HCT116 (cell line): ENCODE measurements at regions not wholly inside any gene's neighbourhood (a gene's known extent, or its start where the extent isn't known, plus 50 kb on each side); places are given as distances from the start of the nearest gene placed in this dataset.

Source experiments
- ATAC-seq: fragments of 200-7000 bp; cut with Tn5 transposase; 2 replicates; pipeline ENCODE4 v1.9.1; 2020; ENCODE audit warnings: mild to moderate bottlenecking, moderate library complexity
- BruUV-seq: library from RNA; stranded (reverse); fragments of 400-500 nt; replicated peaks from 2 replicates; lab custom pipeline; 2021; lab: Mats Ljungman, UMichigan
- CTCF ChIA-PET: fragments of 300-600 bp; sonication (Branson Sonifier 250); formaldehyde crosslinking; loops from one replicate; lab custom pipeline; 2021; ENCODE audit warnings: antibody characterized with exemption; lab: Charles Lee
- POLR2A ChIA-PET: fragments of 300-600, 350-600 bp; sonication (Branson Sonifier 250); formaldehyde crosslinking; loops from one replicate; lab custom pipeline; 2021; ENCODE audit warnings: antibody characterized with exemption; lab: Charles Lee
- RAD21 ChIA-PET, 2 experiments: fragments of 300-600 bp; sonication (Branson Sonifier 250); formaldehyde crosslinking; loops; one replicate each; lab custom pipeline; 2023; ENCODE audit warnings: low total read pairs in 2 of 2; ENCODE audit not compliant: uncharacterized antibody in 2 of 2, unreplicated experiment in 2 of 2, low non-redundant PET in 1 of 2; lab: Charles Lee
- DNase-seq: peaks from one replicate; pipeline ENCODE4 v3.0.0-alpha.2; 2010; ENCODE audit warnings: low read depth, low spot score
- H2AFZ ChIP-seq: fragments of 200-600 bp; shearing (Covaris generic), sonication (generic); 2 replicates; pipeline ENCODE4 v1.6.1; 2017; ENCODE audit warnings: low read depth, mixed run types, mixed read lengths, antibody characterized with exemption, low read length; ENCODE audit not compliant: poor library complexity, severe bottlenecking
- H3K27ac ChIP-seq: 2 replicates; pipeline ENCODE4 v1.5.1; 2012; ENCODE audit warnings: low read depth, low read length
- H3K27me3 ChIP-seq: fragments of 200-600 bp; sonication (generic); 2 replicates; pipeline ENCODE4 v1.6.1; 2016; ENCODE audit warnings: mixed run types, low read length, mixed read lengths; ENCODE audit not compliant: insufficient read depth
- H3K36me3 ChIP-seq, 2 experiments: fragments of 200-500 bp in 1 of 2; fragments of 200-600 bp in 1 of 2; sonication (Bioruptor generic) in 1 of 2; sonication (generic) in 1 of 2; 2 replicates each; pipeline versions ENCODE4 v1.5.1 to v1.6.1; 2014 to 2016; ENCODE audit warnings: low read length in 2 of 2, inconsistent platforms in 1 of 2, mixed read lengths in 1 of 2, mixed run types in 1 of 2; ENCODE audit not compliant: insufficient read depth in 2 of 2, control insufficient read depth in 1 of 2
- H3K4me1 ChIP-seq, 2 experiments: fragments of 200-600 bp in 1 of 2; sonication (generic) in 1 of 2; 2 replicates each; pipeline versions ENCODE4 v1.5.1 to v1.6.1; 2012 to 2017; ENCODE audit warnings: low read length in 2 of 2, inconsistent platforms in 1 of 2, mild to moderate bottlenecking in 1 of 2, mixed read lengths in 1 of 2, mixed run types in 1 of 2, moderate library complexity in 1 of 2; ENCODE audit not compliant: insufficient read depth in 2 of 2, control insufficient read depth in 1 of 2
- H3K4me2 ChIP-seq: fragments of 200-600 bp; sonication (generic); 2 replicates; pipeline ENCODE4 v1.6.1; 2017; ENCODE audit warnings: mixed run types, low read length, mixed read lengths
- H3K4me3 ChIP-seq, 2 experiments: fragments of 200-600 bp in 1 of 2; sonication (generic) in 1 of 2; replicated peaks in 1 of 2; 2 replicates each; pipeline ENCODE4 v1.5.1; 2011 to 2016; ENCODE audit warnings: low read length in 2 of 2, control low read depth in 1 of 2, low read depth in 1 of 2, mild to moderate bottlenecking in 1 of 2, mixed read lengths in 1 of 2, mixed run types in 1 of 2
- H3K79me2 ChIP-seq: fragments of 200-600 bp; sonication (generic); 2 replicates; pipeline ENCODE4 v1.6.1; 2017; ENCODE audit warnings: mild to moderate bottlenecking, mixed run types, low read length, moderate library complexity, mixed read lengths; ENCODE audit not compliant: insufficient read depth
- H3K9ac ChIP-seq: fragments of 200-600 bp; sonication (generic); 2 replicates; pipeline ENCODE4 v1.6.1; 2016; ENCODE audit warnings: low read length, mixed read lengths
- H3K9me2 ChIP-seq: fragments of 200-600 bp; sonication (generic), shearing (Covaris generic); 2 replicates; pipeline ENCODE4 v1.6.1; 2017; ENCODE audit warnings: mixed run types, mild to moderate bottlenecking, moderate library complexity; ENCODE audit not compliant: insufficient read depth
- H3K9me3 ChIP-seq, 2 experiments: fragments of 200-500 bp in 1 of 2; fragments of 200-600 bp in 1 of 2; sonication (Bioruptor generic) in 1 of 2; sonication (generic) in 1 of 2; 2 replicates each; pipeline ENCODE4 v1.6.1; 2014 to 2017; ENCODE audit warnings: low read length in 2 of 2, mixed read lengths in 2 of 2, inconsistent platforms in 1 of 2, low read depth in 1 of 2, mild to moderate bottlenecking in 1 of 2, mixed run types in 1 of 2, moderate library complexity in 1 of 2; ENCODE audit not compliant: control insufficient read depth in 1 of 2, insufficient read depth in 1 of 2
- H4K20me1 ChIP-seq: fragments of 200-600 bp; sonication (generic), shearing (Covaris generic); 2 replicates; pipeline ENCODE4 v1.6.1; 2017; ENCODE audit warnings: mixed run types, mild to moderate bottlenecking, moderate library complexity; ENCODE audit not compliant: insufficient read depth
- CBX3 ChIP-seq: IDR thresholded peaks from 2 replicates; pipeline ENCODE4 v1.6.1; 2012; ENCODE audit warnings: low read depth
- CEBPB ChIP-seq: IDR thresholded peaks from 2 replicates; pipeline ENCODE4 v1.6.1; 2012; ENCODE audit warnings: low read depth
- EGR1 ChIP-seq: IDR thresholded peaks from 2 replicates; pipeline ENCODE4 v1.6.1; 2012; ENCODE audit warnings: low read depth
- ELF1 ChIP-seq: IDR thresholded peaks from 2 replicates; pipeline ENCODE4 v1.6.1; 2012; ENCODE audit warnings: low read depth, borderline replicate concordance
- EZH2phosphoT487 ChIP-seq: fragments of 200-600 bp; IDR thresholded peaks from 2 replicates; pipeline ENCODE4 v1.6.1; 2018; ENCODE audit warnings: antibody characterized with exemption, borderline replicate concordance
- FOSL1 ChIP-seq: IDR thresholded peaks from 2 replicates; pipeline ENCODE4 v1.6.1; 2012; ENCODE audit warnings: low read depth
- POLR2AphosphoS5 ChIP-seq: IDR thresholded peaks from 2 replicates; pipeline ENCODE4 v1.6.1; 2011; ENCODE audit warnings: mild to moderate bottlenecking, low read depth, low read length, moderate library complexity
- RAD21 ChIP-seq: IDR thresholded peaks from 2 replicates; pipeline ENCODE4 v1.6.1; 2012; ENCODE audit warnings: low read depth, mild to moderate bottlenecking
- SIN3A ChIP-seq: IDR thresholded peaks from 2 replicates; pipeline ENCODE4 v1.6.1; 2012; ENCODE audit warnings: low read depth
- TCF7L2 ChIP-seq: IDR thresholded peaks from 2 replicates; pipeline ENCODE4 v1.7.0; 2011; ENCODE audit warnings: borderline replicate concordance, inconsistent platforms; ENCODE audit not compliant: insufficient read depth, insufficient read length; ENCODE audit errors: extremely low read depth
- ZFX ChIP-seq: fragments of 450-650 bp; IDR thresholded peaks from 2 replicates; pipeline ENCODE4 v1.6.1; 2017
- intact Hi-C: fragments of 100-400 bp; cut with micrococcal nuclease; formaldehyde crosslinking; loops from 2 replicates; pipeline ENCODE4 v1.10.0; 2022
- TF ChIP-seq, protein P1 (sequence below): IDR thresholded peaks from 2 replicates; pipeline ENCODE4 v1.6.1; 2011; ENCODE audit warnings: mild to moderate bottlenecking, low read length, moderate library complexity; ENCODE audit not compliant: insufficient replicate concordance; ENCODE audit errors: extremely low read depth

DNA sequence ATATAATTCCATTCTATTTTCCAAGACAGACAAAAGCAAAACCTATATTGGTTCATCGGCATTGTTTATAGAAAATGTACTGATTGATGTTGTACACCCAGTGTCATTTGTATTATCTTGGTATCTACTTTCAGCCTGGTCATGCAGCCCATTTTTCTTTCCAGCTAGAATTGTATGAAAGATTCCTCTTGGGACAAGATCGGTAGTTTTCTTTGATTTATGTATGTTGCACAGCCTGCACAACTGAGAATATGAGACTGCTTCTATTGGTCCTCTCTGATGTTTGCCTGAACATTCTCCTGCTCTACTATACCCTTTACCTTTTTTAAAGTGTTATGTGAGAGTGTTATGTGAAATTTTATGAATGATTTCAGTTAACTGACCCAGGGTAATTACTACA is 487.7 kb upstream of the PRR20A start:
- DNase-seq, result no peak
- no peak overlapping the region for H3K4me3 ChIP-seq
- no peaks in the 10 kb centered on the region for H3K36me3 ChIP-seq
- no peak overlapping the region for H3K9ac ChIP-seq
- no peak overlapping the region for H2AFZ ChIP-seq
- ChIA-PET POLR2A (no interaction called here), RAD21 (no interaction called here), CTCF (no interaction called here)
- H3K27me3 ChIP-seq, result no peaks in the 10 kb centered on the region
- no peak for ATAC-seq
- no peaks in the 10 kb centered on the region for H4K20me1 ChIP-seq
- H3K27ac ChIP-seq, result no peak overlapping the region
- no peaks in the 10 kb centered on the region for H3K9me2 ChIP-seq
- BruUV-seq, result no TSS peak
- peaks cover 6 to 21% of the 10 kb centered on the region in 2 experiments; a peak in 2 of 4 replicates for H3K9me3 ChIP-seq
- H3K4me2 ChIP-seq, result no peak overlapping the region
- TF ChIP-seq CEBPB, result no peak
- no peak for TF ChIP-seq CBX3
- TF ChIP-seq ZFX, result no peak
- TF ChIP-seq, protein P1, sequence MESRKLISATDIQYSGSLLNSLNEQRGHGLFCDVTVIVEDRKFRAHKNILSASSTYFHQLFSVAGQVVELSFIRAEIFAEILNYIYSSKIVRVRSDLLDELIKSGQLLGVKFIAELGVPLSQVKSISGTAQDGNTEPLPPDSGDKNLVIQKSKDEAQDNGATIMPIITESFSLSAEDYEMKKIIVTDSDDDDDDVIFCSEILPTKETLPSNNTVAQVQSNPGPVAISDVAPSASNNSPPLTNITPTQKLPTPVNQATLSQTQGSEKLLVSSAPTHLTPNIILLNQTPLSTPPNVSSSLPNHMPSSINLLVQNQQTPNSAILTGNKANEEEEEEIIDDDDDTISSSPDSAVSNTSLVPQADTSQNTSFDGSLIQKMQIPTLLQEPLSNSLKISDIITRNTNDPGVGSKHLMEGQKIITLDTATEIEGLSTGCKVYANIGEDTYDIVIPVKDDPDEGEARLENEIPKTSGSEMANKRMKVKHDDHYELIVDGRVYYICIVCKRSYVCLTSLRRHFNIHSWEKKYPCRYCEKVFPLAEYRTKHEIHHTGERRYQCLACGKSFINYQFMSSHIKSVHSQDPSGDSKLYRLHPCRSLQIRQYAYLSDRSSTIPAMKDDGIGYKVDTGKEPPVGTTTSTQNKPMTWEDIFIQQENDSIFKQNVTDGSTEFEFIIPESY, result no peak
- no peak for TF ChIP-seq ELF1
- no peak for TF ChIP-seq EGR1
- no peak for TF ChIP-seq POLR2AphosphoS5
- no peak for TF ChIP-seq EZH2phosphoT487
- TF ChIP-seq RAD21, result no peak
- no peak for TF ChIP-seq FOSL1
- TF ChIP-seq SIN3A, result no peak
- no peak for TF ChIP-seq TCF7L2
- intact Hi-C loops, result no loop called here
- H3K4me1 ChIP-seq, result no peaks in the 10 kb centered on the region
- H3K79me2 ChIP-seq, result no peaks in the 10 kb centered on the region
